Chondrocyte (in vitro differentiated cells): ENCODE measurements at regions not wholly inside any gene's neighbourhood (a gene's known extent, or its start where the extent isn't known, plus 50 kb on each side); places are given as distances from the start of the nearest gene placed in this dataset.

Source experiments
- DNase-seq: peaks from one replicate; pipeline ENCODE4 v3.0.0; 2021; ENCODE audit warnings: mixed read lengths, low spot score
- H3K27ac Mint-ChIP-seq: one replicate; pipeline ENCODE4 v1.8.0; 2021; ENCODE audit warnings: mild to moderate bottlenecking, moderate library complexity, mixed read lengths; ENCODE audit not compliant: unreplicated experiment
- H3K27me3 Mint-ChIP-seq: 2 replicates; pipeline ENCODE4 v1.8.0; 2021; ENCODE audit warnings: low read depth, mixed read lengths
- H3K36me3 Mint-ChIP-seq: 2 replicates; pipeline ENCODE4 v1.8.0; 2021; ENCODE audit warnings: low read depth, mixed read lengths
- H3K4me1 Mint-ChIP-seq: 2 replicates; pipeline ENCODE4 v1.8.0; 2021; ENCODE audit warnings: low read depth, mild to moderate bottlenecking, mixed read lengths
- H3K4me3 Mint-ChIP-seq: one replicate; pipeline ENCODE4 v1.8.0; 2021; ENCODE audit warnings: mild to moderate bottlenecking, moderate library complexity, mixed read lengths; ENCODE audit not compliant: unreplicated experiment
- H3K9me3 Mint-ChIP-seq: 2 replicates; pipeline ENCODE4 v1.8.0; 2021; ENCODE audit warnings: low read depth, mixed read lengths
- CTCF ChIP-seq: fragments of 200-600 bp; sonication (generic); IDR thresholded peaks from 2 replicates; pipeline ENCODE4 v1.5.0; 2021; ENCODE audit warnings: antibody characterized with exemption, mild to moderate bottlenecking, moderate library complexity

GRCh38 chr7:120205101-120205500 is 67.9 kb upstream of the KCND2 start:
- no peak overlapping the region for H3K4me3 Mint-ChIP-seq
- no peak for TF ChIP-seq CTCF
- no peaks in the 10 kb centered on the region for H3K4me1 Mint-ChIP-seq
- H3K27me3 Mint-ChIP-seq = peaks cover 3% of the 10 kb centered on the region
- H3K36me3 Mint-ChIP-seq = no peaks in the 10 kb centered on the region
- no peak overlapping the region for H3K27ac Mint-ChIP-seq
- no peak for DNase-seq
- peaks cover 12% of the 10 kb centered on the region for H3K9me3 Mint-ChIP-seq

- Mint-ChIP-seq H3K27me3 (peaks cover 3% of the 10 kb centered on the region), H3K36me3 (no peaks in the 10 kb centered on the region), H3K4me3 (no peak overlapping the region), H3K27ac (no peak overlapping the region), H3K9me3 (peaks cover 25% of the 10 kb centered on the region), H3K4me1 (no peaks in the 10 kb centered on the region)
- TF ChIP-seq CTCF = no peak
- peak; percentile 38 for DNase-seq
These were observed 65.9 kb upstream of the KCND2 start for GRCh38 chr7:120207037-120207436.

GRCh38 chr7:120215654-120216053 is 57.3 kb upstream of the KCND2 start:
- Mint-ChIP-seq H3K4me3 (no peak overlapping the region), H3K9me3 (peaks cover 7% of the 10 kb centered on the region), H3K4me1 (no peaks in the 10 kb centered on the region), H3K27me3 (no peaks in the 10 kb centered on the region), H3K27ac (no peak overlapping the region), H3K36me3 (no peaks in the 10 kb centered on the region)
- no peak for DNase-seq
- TF ChIP-seq CTCF = no peak

- DNase-seq = no peak
- no peak for TF ChIP-seq CTCF
- H3K27ac Mint-ChIP-seq = no peak overlapping the region
- H3K27me3 Mint-ChIP-seq = no peaks in the 10 kb centered on the region
- no peaks in the 10 kb centered on the region for H3K9me3 Mint-ChIP-seq
- H3K4me3 Mint-ChIP-seq = no peak overlapping the region
- no peaks in the 10 kb centered on the region for H3K36me3 Mint-ChIP-seq
- H3K4me1 Mint-ChIP-seq = no peaks in the 10 kb centered on the region
These were observed 56.0 kb upstream of the KCND2 start for GRCh38 chr7:120216947-120217346.

GRCh38 chr7:120218712-120219111 is 54.3 kb upstream of the KCND2 start:
- Mint-ChIP-seq H3K4me1 (no peaks in the 10 kb centered on the region), H3K36me3 (no peaks in the 10 kb centered on the region), H3K4me3 (no peak overlapping the region), H3K27ac (no peak overlapping the region), H3K9me3 (no peaks in the 10 kb centered on the region), H3K27me3 (no peaks in the 10 kb centered on the region)
- no peak for DNase-seq
- no peak for TF ChIP-seq CTCF
